Hepatocyte (in vitro differentiated cells): ENCODE measurements at regions not wholly inside any gene's neighbourhood (a gene's known extent, or its start where the extent isn't known, plus 50 kb on each side); places are given as distances from the start of the nearest gene placed in this dataset.

Experiments
- DNase-seq: peaks from one replicate; pipeline ENCODE4 v3.0.0-alpha.2; 2016; ENCODE audit warnings: low spot score
- H2AFZ ChIP-seq: fragments of 200-600 bp; sonication (generic); 2 replicates; pipeline ENCODE4 v1.6.0; 2016; ENCODE audit warnings: antibody characterized with exemption, mild to moderate bottlenecking
- H3K27ac ChIP-seq: fragments of 200-600 bp; sonication (generic); 2 replicates; pipeline ENCODE4 v1.5.1; 2016; ENCODE audit warnings: mild to moderate bottlenecking
- H3K27me3 ChIP-seq: fragments of 200-600 bp; sonication (generic); 2 replicates; pipeline ENCODE4 v1.6.1; 2016
- H3K36me3 ChIP-seq: fragments of 200-600 bp; sonication (generic); replicated peaks from 2 replicates; pipeline ENCODE4 v1.5.1; 2016; ENCODE audit warnings: low read depth; ENCODE audit not compliant: insufficient read depth
- H3K4me1 ChIP-seq: fragments of 200-600 bp; sonication (generic); 2 replicates; pipeline ENCODE4 v1.5.1; 2016; ENCODE audit warnings: mild to moderate bottlenecking, moderate library complexity; ENCODE audit not compliant: insufficient read depth
- H3K4me2 ChIP-seq: fragments of 200-600 bp; sonication (generic); 2 replicates; pipeline ENCODE4 v1.6.0; 2016
- H3K4me3 ChIP-seq: fragments of 200-600 bp; sonication (generic); 2 replicates; pipeline ENCODE4 v1.5.1; 2016; ENCODE audit warnings: mild to moderate bottlenecking
- H3K79me2 ChIP-seq: fragments of 200-600 bp; sonication (generic); 2 replicates; pipeline ENCODE4 v1.6.0; 2017; ENCODE audit warnings: mild to moderate bottlenecking
- H3K9me2 ChIP-seq: fragments of 200-600 bp; sonication (generic); replicated peaks from 2 replicates; pipeline ENCODE4 v1.6.0; 2017; ENCODE audit warnings: mild to moderate bottlenecking; ENCODE audit not compliant: insufficient read depth
- H3K9me3 ChIP-seq: fragments of 200-600 bp; sonication (generic); 2 replicates; pipeline ENCODE4 v1.5.1; 2016; ENCODE audit warnings: low read depth, mild to moderate bottlenecking
- H4K20me1 ChIP-seq: fragments of 200-600 bp; sonication (generic); 2 replicates; pipeline ENCODE4 v1.6.0; 2016; ENCODE audit warnings: mild to moderate bottlenecking; ENCODE audit not compliant: insufficient read depth, poor library complexity, severe bottlenecking
- CTCF ChIP-seq: fragments of 200-600 bp; sonication (generic); IDR thresholded peaks from 2 replicates; pipeline ENCODE4 v1.5.1; 2016; ENCODE audit warnings: antibody characterized with exemption, mild to moderate bottlenecking; ENCODE audit not compliant: poor library complexity
- EZH2 ChIP-seq: fragments of 200-600 bp; sonication (generic); IDR thresholded peaks from 2 replicates; pipeline ENCODE4 v1.6.1; 2016; ENCODE audit warnings: antibody characterized with exemption, mild to moderate bottlenecking, borderline replicate concordance
- EZH2phosphoT487 ChIP-seq: fragments of 200-600 bp; sonication (generic); IDR thresholded peaks from one replicate; pipeline ENCODE4 v1.6.1; 2018; ENCODE audit warnings: antibody characterized with exemption, mild to moderate bottlenecking, low read depth, moderate library complexity; ENCODE audit not compliant: unreplicated experiment, severe bottlenecking
- WGBS: methylation state at CpG from one replicate; pipeline ENCODE4 v1.1.6; 2016; ENCODE audit warnings: low lambda C conversion rate; ENCODE audit errors: missing lambda C conversion rate; 5-methylcytosine and 5-hydroxymethylcytosine counted together

DNA sequence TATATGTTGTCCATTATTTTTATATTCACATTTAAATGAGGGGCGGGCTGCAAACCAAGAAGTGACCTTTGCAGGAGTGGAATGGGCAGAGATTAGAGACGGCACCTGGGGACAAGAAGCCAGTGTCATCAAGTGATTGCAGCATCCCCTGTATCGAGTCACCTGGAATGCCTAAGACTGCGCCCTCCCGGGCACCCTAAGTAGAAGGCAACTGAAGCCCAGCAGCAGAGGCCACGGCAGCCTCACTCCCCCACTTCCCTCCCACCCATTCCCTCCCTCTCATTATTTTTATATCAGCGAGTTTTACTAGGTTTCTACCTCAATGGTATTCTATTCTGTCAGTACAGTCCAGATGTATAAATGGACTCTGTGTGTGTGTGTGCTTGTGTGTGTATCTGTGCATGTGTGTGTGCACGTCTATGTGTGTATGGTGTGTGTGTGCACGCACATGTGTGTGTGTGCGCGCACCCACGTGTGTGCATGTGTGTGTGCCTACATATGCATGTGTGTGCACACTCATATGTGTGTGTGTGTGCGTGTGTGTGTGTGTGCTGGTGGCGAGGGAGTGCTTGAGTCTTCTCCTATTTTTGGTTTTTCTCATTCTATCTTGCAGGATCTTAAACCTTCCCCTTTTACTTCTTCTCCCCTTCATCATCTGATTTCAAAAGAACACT lies 106.8 kb upstream of the SLC66A3 start:
- H3K4me3 ChIP-seq, result no peak overlapping the region
- H3K4me2 ChIP-seq, result no peak overlapping the region
- H3K27ac ChIP-seq, result no peak overlapping the region
- DNase-seq, result no peak
- H3K27me3 ChIP-seq, result no peaks in the 10 kb centered on the region
- H3K9me3 ChIP-seq, result no peaks in the 10 kb centered on the region
- no peaks in the 10 kb centered on the region for H3K4me1 ChIP-seq
- no peaks in the 10 kb centered on the region for H3K36me3 ChIP-seq
- H2AFZ ChIP-seq, result no peak overlapping the region
- TF ChIP-seq CTCF, result no peak
- no peak for TF ChIP-seq EZH2
- TF ChIP-seq EZH2phosphoT487, result no peak
- no peaks in the 10 kb centered on the region for H3K9me2 ChIP-seq
- WGBS, result 89% methylated on average over 14 of the region's 14 CpGs
- no peaks in the 10 kb centered on the region for H3K79me2 ChIP-seq
- no peaks in the 10 kb centered on the region for H4K20me1 ChIP-seq

GRCh38 chr2:11050565-11050964 lies 104.7 kb upstream of the SLC66A3 start:
- Histone ChIP-seq H3K4me3 (no peak overlapping the region), H3K36me3 (no peaks in the 10 kb centered on the region), H3K27ac (no peak overlapping the region), H3K27me3 (no peaks in the 10 kb centered on the region), H3K9me3 (no peaks in the 10 kb centered on the region), H3K4me1 (no peaks in the 10 kb centered on the region), H3K9me2 (no peaks in the 10 kb centered on the region), H3K79me2 (no peaks in the 10 kb centered on the region), H4K20me1 (no peaks in the 10 kb centered on the region), H2AFZ (no peak overlapping the region), H3K4me2 (no peak overlapping the region)
- TF ChIP-seq CTCF, result no peak
- TF ChIP-seq EZH2, result no peak
- TF ChIP-seq EZH2phosphoT487, result no peak
- 84% methylated on average over 5 of the region's 5 CpGs for WGBS
- DNase-seq, result no peak

GRCh38 chr2:11051280-11051679 lies 104.0 kb upstream of the SLC66A3 start:
- Histone ChIP-seq H3K36me3 (no peaks in the 10 kb centered on the region), H3K4me2 (no peak overlapping the region), H3K9me3 (no peaks in the 10 kb centered on the region), H2AFZ (no peak overlapping the region), H3K4me1 (no peaks in the 10 kb centered on the region), H3K27ac (no peak overlapping the region), H3K9me2 (no peaks in the 10 kb centered on the region), H4K20me1 (no peaks in the 10 kb centered on the region), H3K27me3 (no peaks in the 10 kb centered on the region), H3K4me3 (no peak overlapping the region), H3K79me2 (no peaks in the 10 kb centered on the region)
- WGBS, result 90% methylated on average over 9 of the region's 9 CpGs
- TF ChIP-seq CTCF, result no peak
- TF ChIP-seq EZH2phosphoT487, result no peak
- no peak for TF ChIP-seq EZH2
- DNase-seq, result no peak
